HG03378 (cell line): ENCODE measurements at regions not wholly inside any gene's neighbourhood (a gene's known extent, or its start where the extent isn't known, plus 50 kb on each side); places are given as distances from the start of the nearest gene placed in this dataset.

Experiments
- ATAC-seq: cut with Tn5 transposase; IDR thresholded peaks from one replicate; pipeline ENCODE4 v1.9.1; 2021; ENCODE audit warnings: mild to moderate bottlenecking, moderate library complexity; ENCODE audit not compliant: unreplicated experiment

GRCh38 chr1:79325126-79325525, 318.6 kb upstream of the ADGRL4 start:
- ATAC-seq, result no peak

GRCh38 chr1:79323239-79324025, 316.9 kb upstream of the ADGRL4 start:
- ATAC-seq, result no peak

- ATAC-seq, result no peak
Measured at GRCh38 chr1:79322511-79323027, 316.0 kb upstream of the ADGRL4 start.

- no peak for ATAC-seq
Measured at GRCh38 chr1:79312438-79312837, 305.9 kb upstream of the ADGRL4 start.

GRCh38 chr1:79310609-79311008, 304.1 kb upstream of the ADGRL4 start:
- ATAC-seq, result no peak

GRCh38 chr1:79304131-79304530, 297.6 kb upstream of the ADGRL4 start:
- no peak for ATAC-seq

GRCh38 chr1:79303040-79303439, 296.5 kb upstream of the ADGRL4 start:
- no peak for ATAC-seq

- no peak for ATAC-seq
Measured at GRCh38 chr1:79302380-79302930, 295.9 kb upstream of the ADGRL4 start.

GRCh38 chr1:79295967-79296366, 289.4 kb upstream of the ADGRL4 start:
- ATAC-seq, result no peak

- ATAC-seq, result no peak
Measured at GRCh38 chr1:79293611-79294010, 287.1 kb upstream of the ADGRL4 start.

- ATAC-seq, result no peak
Measured at GRCh38 chr1:79290927-79291474, 284.5 kb upstream of the ADGRL4 start.

- no peak for ATAC-seq
Measured at GRCh38 chr1:79287982-79288381, 281.5 kb upstream of the ADGRL4 start.

GRCh38 chr1:79285667-79286066, 279.1 kb upstream of the ADGRL4 start:
- no peak for ATAC-seq

- no peak for ATAC-seq
Measured at GRCh38 chr1:79283451-79283850, 276.9 kb upstream of the ADGRL4 start.

GRCh38 chr1:79281442-79281841, 274.9 kb upstream of the ADGRL4 start:
- no peak for ATAC-seq

- no peak for ATAC-seq
Measured at GRCh38 chr1:79271759-79272158, 265.2 kb upstream of the ADGRL4 start.

- ATAC-seq, result no peak
Measured at GRCh38 chr1:79264975-79265818, 258.7 kb upstream of the ADGRL4 start.

GRCh38 chr1:79264285-79264684, 257.8 kb upstream of the ADGRL4 start:
- no peak for ATAC-seq

- no peak for ATAC-seq
Measured at GRCh38 chr1:79262745-79263258, 256.3 kb upstream of the ADGRL4 start.

- ATAC-seq, result peak; percentile 71
Measured at GRCh38 chr1:79259390-79260336, 253.1 kb upstream of the ADGRL4 start.
